ENCODE measurements at regions not wholly inside any gene's neighbourhood (a gene's known extent, or its start where the extent isn't known, plus 50 kb on each side); places are given as distances from the start of the nearest gene placed in this dataset.

- Histone ChIP-seq H3K36me3 (no peaks in the 10 kb centered on the region), H3K9me3 (no peaks in the 10 kb centered on the region), H3K27ac (no peak overlapping the region), H3K4me3 (no peak overlapping the region), H3K27me3 (no peaks in the 10 kb centered on the region), H3K4me1 (no peaks in the 10 kb centered on the region)
- DNase-seq (ENCODE audit: low spot score in 2 of 2) = no peak
- WGBS = 60% methylated on average over 2 of the region's 2 CpGs
- TF ChIP-seq POLR2A (IDR thresholded peaks at IDR 0.05) (no peak), EP300 (IDR thresholded peaks at IDR 0.05) (no peak), CTCF (IDR thresholded peaks at IDR 0.05) (no peak), POLR2AphosphoS5 (IDR thresholded peaks at IDR 0.05) (no peak)
Observed at GRCh38 chr10:36766415-36766810, 359.0 kb upstream of the ANKRD30A start.

GRCh38 chr10:36765782-36766414, 359.5 kb upstream of the ANKRD30A start:
- no peak overlapping the region for H3K4me3 ChIP-seq
- TF ChIP-seq CTCF (IDR thresholded peaks at IDR 0.05) (no peak), POLR2A (IDR thresholded peaks at IDR 0.05) (no peak), EP300 (IDR thresholded peaks at IDR 0.05) (no peak), POLR2AphosphoS5 (IDR thresholded peaks at IDR 0.05) (no peak)
- H3K36me3 ChIP-seq = no peaks in the 10 kb centered on the region
- no peak overlapping the region for H3K27ac ChIP-seq
- no peaks in the 10 kb centered on the region for H3K4me1 ChIP-seq
- DNase-seq (ENCODE audit: low spot score in 2 of 2) = no peak
- H3K9me3 ChIP-seq = no peaks in the 10 kb centered on the region
- no peaks in the 10 kb centered on the region for H3K27me3 ChIP-seq
- 62% methylated on average over 2 of the region's 2 CpGs for WGBS

GRCh38 chr10:36764823-36765222, 360.6 kb upstream of the ANKRD30A start:
- 95% methylated on average over 4 of the region's 4 CpGs for WGBS
- Histone ChIP-seq H3K9me3 (no peaks in the 10 kb centered on the region), H3K27ac (no peak overlapping the region), H3K4me1 (no peaks in the 10 kb centered on the region), H3K4me3 (no peak overlapping the region), H3K36me3 (no peaks in the 10 kb centered on the region), H3K27me3 (no peaks in the 10 kb centered on the region)
- no peak for DNase-seq (ENCODE audit: low spot score in 2 of 2)
- no peak for TF ChIP-seq CTCF (IDR thresholded peaks at IDR 0.05)
- no peak for TF ChIP-seq POLR2A (IDR thresholded peaks at IDR 0.05)
- no peak for TF ChIP-seq EP300 (IDR thresholded peaks at IDR 0.05)
- TF ChIP-seq POLR2AphosphoS5 (IDR thresholded peaks at IDR 0.05) = no peak

- TF ChIP-seq POLR2A (IDR thresholded peaks at IDR 0.05) = no peak
- no peak for TF ChIP-seq EP300 (IDR thresholded peaks at IDR 0.05)
- no peak for TF ChIP-seq CTCF (IDR thresholded peaks at IDR 0.05)
- TF ChIP-seq POLR2AphosphoS5 (IDR thresholded peaks at IDR 0.05) = no peak
- Histone ChIP-seq H3K4me3 (no peak overlapping the region), H3K9me3 (no peaks in the 10 kb centered on the region), H3K27ac (no peak overlapping the region), H3K4me1 (no peaks in the 10 kb centered on the region), H3K36me3 (no peaks in the 10 kb centered on the region), H3K27me3 (no peaks in the 10 kb centered on the region)
- no peak for DNase-seq (ENCODE audit: low spot score in 2 of 2)
- 74% methylated on average over 1 of the region's 1 CpG for WGBS
Observed at GRCh38 chr10:36761121-36761520, 364.3 kb upstream of the ANKRD30A start.

- H3K36me3 ChIP-seq = no peaks in the 10 kb centered on the region
- WGBS = 49% methylated on average over 3 of the region's 3 CpGs
- no peak for DNase-seq (ENCODE audit: low spot score in 2 of 2)
- no peak overlapping the region for H3K27ac ChIP-seq
- H3K4me1 ChIP-seq = no peaks in the 10 kb centered on the region
- no peaks in the 10 kb centered on the region for H3K9me3 ChIP-seq
- no peaks in the 10 kb centered on the region for H3K27me3 ChIP-seq
- TF ChIP-seq POLR2AphosphoS5 (IDR thresholded peaks at IDR 0.05) = no peak
- no peak for TF ChIP-seq CTCF (IDR thresholded peaks at IDR 0.05)
- TF ChIP-seq EP300 (IDR thresholded peaks at IDR 0.05) = no peak
- no peak for TF ChIP-seq POLR2A (IDR thresholded peaks at IDR 0.05)
- H3K4me3 ChIP-seq = no peak overlapping the region
Observed at GRCh38 chr10:36759141-36759805, 366.1 kb upstream of the ANKRD30A start.
